ENCODE measurements at regions not wholly inside any gene's neighbourhood (a gene's known extent, or its start where the extent isn't known, plus 50 kb on each side); places are given as distances from the start of the nearest gene placed in this dataset.

DNA sequence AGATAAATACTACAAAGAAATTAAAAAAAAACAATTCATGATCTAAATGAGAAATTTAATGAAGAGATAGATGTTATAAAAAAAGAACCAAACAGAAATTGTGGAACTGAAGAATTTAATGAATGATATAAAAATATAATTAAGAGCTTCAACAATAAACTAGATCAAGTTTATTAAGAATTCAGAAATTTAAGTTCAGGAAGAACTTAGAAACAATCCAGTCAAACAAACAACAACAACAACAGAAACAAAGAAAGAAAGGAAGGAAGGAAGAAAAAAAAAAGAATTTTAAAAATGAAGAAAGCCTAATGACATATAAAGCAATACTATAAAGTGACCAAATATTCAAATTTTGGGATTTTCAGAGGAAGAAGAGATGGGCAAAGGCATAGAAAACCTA is 157.3 kb upstream of the FOXN2 start:
- no peak for DNase-seq (ENCODE audit: low spot score)
- Histone ChIP-seq H3K4me1 (replicated peaks) (no peaks in the 10 kb centered on the region), H3K4me3 (no peak overlapping the region), H3K27ac (no peak overlapping the region), H3K27me3 (replicated peaks; ENCODE audit: insufficient read depth) (no peaks in the 10 kb centered on the region), H3K36me3 (no peaks in the 10 kb centered on the region), H3K9me3 (no peaks in the 10 kb centered on the region)
- intact Hi-C loops (cut with DNase I): no loop called here
- TF ChIP-seq, protein P1, sequence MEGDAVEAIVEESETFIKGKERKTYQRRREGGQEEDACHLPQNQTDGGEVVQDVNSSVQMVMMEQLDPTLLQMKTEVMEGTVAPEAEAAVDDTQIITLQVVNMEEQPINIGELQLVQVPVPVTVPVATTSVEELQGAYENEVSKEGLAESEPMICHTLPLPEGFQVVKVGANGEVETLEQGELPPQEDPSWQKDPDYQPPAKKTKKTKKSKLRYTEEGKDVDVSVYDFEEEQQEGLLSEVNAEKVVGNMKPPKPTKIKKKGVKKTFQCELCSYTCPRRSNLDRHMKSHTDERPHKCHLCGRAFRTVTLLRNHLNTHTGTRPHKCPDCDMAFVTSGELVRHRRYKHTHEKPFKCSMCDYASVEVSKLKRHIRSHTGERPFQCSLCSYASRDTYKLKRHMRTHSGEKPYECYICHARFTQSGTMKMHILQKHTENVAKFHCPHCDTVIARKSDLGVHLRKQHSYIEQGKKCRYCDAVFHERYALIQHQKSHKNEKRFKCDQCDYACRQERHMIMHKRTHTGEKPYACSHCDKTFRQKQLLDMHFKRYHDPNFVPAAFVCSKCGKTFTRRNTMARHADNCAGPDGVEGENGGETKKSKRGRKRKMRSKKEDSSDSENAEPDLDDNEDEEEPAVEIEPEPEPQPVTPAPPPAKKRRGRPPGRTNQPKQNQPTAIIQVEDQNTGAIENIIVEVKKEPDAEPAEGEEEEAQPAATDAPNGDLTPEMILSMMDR (IDR thresholded peaks at IDR 0.05): no peak
- TF ChIP-seq POLR2A (IDR thresholded peaks at IDR 0.05) (no peak), POLR2AphosphoS5 (IDR thresholded peaks at IDR 0.05) (no peak)

DNA sequence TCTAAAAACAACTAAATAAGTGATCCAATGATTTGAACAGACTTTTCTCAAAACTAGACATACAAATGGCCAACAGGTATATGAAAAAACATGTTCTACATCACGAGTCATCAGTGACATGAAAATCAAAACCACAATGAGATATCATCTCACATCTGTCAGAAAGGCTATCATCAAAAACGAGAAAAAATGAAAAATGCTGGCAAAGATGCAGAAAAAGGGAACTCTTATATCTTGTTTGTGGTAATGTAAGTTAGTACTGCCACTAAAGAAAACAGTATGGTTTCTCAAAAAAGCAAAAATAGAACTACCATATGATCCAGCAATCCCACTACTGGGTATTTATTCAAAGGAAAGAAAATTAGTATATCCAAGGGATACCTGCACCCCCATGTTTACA is 152.9 kb upstream of the FOXN2 start:
- TF ChIP-seq, protein P1 (IDR thresholded peaks at IDR 0.05): no peak
- TF ChIP-seq POLR2A (IDR thresholded peaks at IDR 0.05) (no peak), POLR2AphosphoS5 (IDR thresholded peaks at IDR 0.05) (no peak)
- WGBS: 63% methylated on average over 2 of the region's 2 CpGs

DNA sequence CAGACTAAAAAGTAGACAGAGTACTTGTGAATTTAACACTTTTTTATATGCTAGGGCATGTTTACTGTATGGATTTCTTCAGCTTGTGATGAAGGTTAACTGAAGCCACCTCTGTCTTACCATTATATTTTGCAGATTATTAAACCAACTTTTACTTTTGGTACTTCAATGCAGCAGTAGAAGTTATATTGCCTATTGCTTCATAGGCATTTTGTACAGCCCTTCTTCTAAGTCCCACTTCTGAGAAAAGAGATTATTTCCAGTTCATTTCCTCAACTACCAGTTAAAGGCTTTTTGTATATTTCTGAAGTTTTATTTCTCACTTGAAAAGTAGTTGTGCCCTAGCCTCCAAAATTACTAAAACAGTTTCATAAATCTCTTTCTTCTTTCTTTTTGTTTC is 151.7 kb upstream of the FOXN2 start:
- intact Hi-C loops (cut with DNase I): no loop called here
- H3K36me3 ChIP-seq: no peaks in the 10 kb centered on the region
- no peaks in the 10 kb centered on the region for H3K9me3 ChIP-seq

More for the DNA sequence above, 152.9 kb upstream of the FOXN2 start:
- Histone ChIP-seq H3K36me3 (no peaks in the 10 kb centered on the region), H3K27me3 (replicated peaks; ENCODE audit: insufficient read depth) (no peaks in the 10 kb centered on the region), H3K9me3 (no peaks in the 10 kb centered on the region), H3K4me3 (no peak overlapping the region), H3K4me1 (replicated peaks) (no peaks in the 10 kb centered on the region), H3K27ac (no peak overlapping the region)
- no peak for DNase-seq (ENCODE audit: low spot score)
- intact Hi-C loops (cut with DNase I): no loop called here

DNA sequence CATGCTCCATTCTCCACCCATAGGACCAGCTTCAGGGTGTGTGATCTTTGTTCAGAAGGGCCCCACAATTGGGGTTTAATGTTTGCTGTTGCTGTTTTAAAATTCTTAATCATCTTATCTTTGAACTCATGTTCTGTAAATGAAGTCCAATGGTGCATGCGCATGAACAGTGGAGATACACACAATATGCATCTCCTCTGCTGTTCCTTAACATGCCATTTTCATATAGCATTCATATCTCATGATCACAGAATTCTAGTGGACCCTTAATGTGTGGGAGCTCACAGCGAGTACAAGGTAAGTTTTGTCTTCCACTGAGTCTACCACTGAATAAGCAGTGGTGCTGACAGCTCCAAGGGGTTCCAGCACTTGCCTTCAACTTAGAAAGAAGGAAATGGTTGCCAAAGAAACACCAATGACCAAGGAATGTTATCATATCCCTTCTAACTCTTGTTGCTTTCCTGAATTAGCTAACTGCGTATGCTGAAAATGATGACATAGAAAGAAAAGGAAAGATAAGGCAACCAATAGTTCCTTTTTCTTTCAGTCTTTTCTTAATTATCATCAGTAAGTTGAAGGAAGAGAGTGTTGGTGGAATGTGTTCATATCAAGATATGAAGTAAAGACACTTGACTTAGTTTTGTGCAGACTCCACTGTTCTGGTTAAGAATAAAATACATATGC is 149.3 kb upstream of the FOXN2 start:
- Histone ChIP-seq H3K9me3 (no peaks in the 10 kb centered on the region), H3K36me3 (no peaks in the 10 kb centered on the region), H3K4me3 (no peak overlapping the region), H3K27ac (no peak overlapping the region), H3K4me1 (replicated peaks) (no peaks in the 10 kb centered on the region), H3K27me3 (replicated peaks; ENCODE audit: insufficient read depth) (no peaks in the 10 kb centered on the region)
- no peak for DNase-seq (ENCODE audit: low spot score)
- TF ChIP-seq, protein P1 (IDR thresholded peaks at IDR 0.05): no peak
- TF ChIP-seq POLR2A (IDR thresholded peaks at IDR 0.05): no peak
- intact Hi-C loops (cut with DNase I): no loop called here
- 85% methylated on average over 3 of the region's 3 CpGs for WGBS

More for the DNA sequence above, 151.7 kb upstream of the FOXN2 start:
- Histone ChIP-seq H3K4me3 (no peak overlapping the region), H3K27ac (no peak overlapping the region), H3K4me1 (replicated peaks) (no peaks in the 10 kb centered on the region), H3K27me3 (replicated peaks; ENCODE audit: insufficient read depth) (no peaks in the 10 kb centered on the region)
- DNase-seq (ENCODE audit: low spot score): no peak
- TF ChIP-seq, protein P1 (IDR thresholded peaks at IDR 0.05): no peak
- TF ChIP-seq POLR2A (IDR thresholded peaks at IDR 0.05) (no peak), POLR2AphosphoS5 (IDR thresholded peaks at IDR 0.05) (no peak)

DNA sequence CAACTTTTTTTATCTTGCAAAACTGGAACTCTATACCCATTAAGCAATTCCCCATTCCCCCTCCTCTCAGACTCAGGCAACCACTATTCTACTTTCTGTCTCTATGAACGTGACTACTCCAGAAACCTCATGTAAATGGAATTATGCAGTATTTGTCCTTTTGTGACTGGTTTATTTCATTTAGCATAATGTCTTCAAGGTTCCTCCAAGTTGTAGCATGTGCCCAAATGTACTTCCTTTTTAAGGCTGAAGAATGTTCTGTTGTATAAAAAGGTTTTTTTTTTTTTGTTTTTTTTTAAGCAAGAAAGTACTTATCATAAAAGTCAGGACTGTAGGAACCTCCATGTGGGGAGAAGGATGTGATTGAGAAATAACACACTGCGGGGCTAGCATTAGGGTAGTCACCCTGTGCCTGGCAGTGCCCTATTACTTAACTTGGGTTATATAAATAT is 145.3 kb upstream of the FOXN2 start:
- WGBS: 66% methylated on average over 2 of the region's 2 CpGs
- Histone ChIP-seq H3K9me3 (no peaks in the 10 kb centered on the region), H3K27me3 (replicated peaks; ENCODE audit: insufficient read depth) (no peaks in the 10 kb centered on the region), H3K4me1 (replicated peaks) (no peaks in the 10 kb centered on the region), H3K4me3 (no peak overlapping the region), H3K27ac (no peak overlapping the region), H3K36me3 (no peaks in the 10 kb centered on the region)
- DNase-seq (ENCODE audit: low spot score): no peak
- TF ChIP-seq, protein P1 (IDR thresholded peaks at IDR 0.05): no peak
- intact Hi-C loops (cut with DNase I): no loop called here

All from prostate gland (tissue), 2 donors.